PC-3 (cell line): ENCODE measurements at regions not wholly inside any gene's neighbourhood (a gene's known extent, or its start where the extent isn't known, plus 50 kb on each side); places are given as distances from the start of the nearest gene placed in this dataset.

Experiments
- ATAC-seq: fragments of 200-7000 bp; cut with Tn5 transposase; 2 replicates; pipeline ENCODE4 v1.9.1; 2020; ENCODE audit warnings: mild to moderate bottlenecking, moderate library complexity
- BruUV-seq: library from RNA; stranded (reverse); fragments of 400-500 nt; replicated peaks from 2 replicates; lab custom pipeline; 2021; lab: Mats Ljungman, UMichigan
- CTCF ChIA-PET: fragments of 300-600 bp; sonication (Branson Sonifier 250); formaldehyde crosslinking; loops from one replicate; lab custom pipeline; 2022; ENCODE audit warnings: antibody characterized with exemption; lab: Charles Lee
- POLR2A ChIA-PET: fragments of 300-600 bp; sonication (Branson Sonifier 250); formaldehyde crosslinking; loops from one replicate; lab custom pipeline; 2022; ENCODE audit warnings: antibody characterized with exemption; ENCODE audit not compliant: unreplicated experiment; lab: Charles Lee
- DNase-seq: peaks from one replicate; pipeline ENCODE4 v3.0.0-alpha.2; 2015
- H2AFZ ChIP-seq: fragments of 300-600 bp; sonication (generic); 2 replicates; pipeline ENCODE4 v1.6.0; 2016; ENCODE audit warnings: antibody characterized with exemption, low read length
- H3F3A ChIP-seq: fragments of 300-600 bp; sonication (generic); one replicate; pipeline ENCODE4 v1.6.0; 2017; ENCODE audit warnings: antibody characterized with exemption, low read length, control low read depth, mild to moderate bottlenecking; ENCODE audit not compliant: unreplicated experiment
- H3K27ac ChIP-seq: fragments of 300-600 bp; sonication (generic); 2 replicates; pipeline ENCODE4 v1.5.1; 2016; ENCODE audit warnings: mild to moderate bottlenecking, low read length
- H3K27me3 ChIP-seq: fragments of 300-600 bp; sonication (generic); 2 replicates; pipeline ENCODE4 v1.6.1; 2016; ENCODE audit warnings: low read length, mixed read lengths
- H3K36me3 ChIP-seq: fragments of 300-600 bp; sonication (generic); 2 replicates; pipeline ENCODE4 v1.6.1; 2016; ENCODE audit warnings: low read depth, mixed run types, low read length, mixed read lengths
- H3K4me1 ChIP-seq: fragments of 300-600 bp; sonication (generic); 2 replicates; pipeline ENCODE4 v1.5.1; 2016; ENCODE audit warnings: low read length; ENCODE audit not compliant: insufficient read depth
- H3K4me2 ChIP-seq: fragments of 300-600 bp; sonication (generic); 2 replicates; pipeline ENCODE4 v1.6.0; 2016; ENCODE audit warnings: low read length
- H3K4me3 ChIP-seq: fragments of 300-600 bp; sonication (generic); 2 replicates; pipeline ENCODE4 v1.5.1; 2016; ENCODE audit warnings: mild to moderate bottlenecking, low read length, mixed read lengths
- H3K79me2 ChIP-seq: fragments of 300-600 bp; sonication (generic); 2 replicates; pipeline ENCODE4 v1.6.1; 2017; ENCODE audit warnings: low read length, mixed read lengths
- H3K9ac ChIP-seq: fragments of 300-600 bp; sonication (generic); 2 replicates; pipeline ENCODE4 v1.6.0; 2016; ENCODE audit warnings: mild to moderate bottlenecking, low read length
- H3K9me2 ChIP-seq: fragments of 300-600 bp; sonication (generic); replicated peaks from 2 replicates; pipeline ENCODE4 v1.6.1; 2016; ENCODE audit warnings: mixed run types, low read length, mixed read lengths
- H3K9me3 ChIP-seq: fragments of 300-600 bp; sonication (generic); 2 replicates; pipeline ENCODE4 v1.6.1; 2016; ENCODE audit warnings: low read length, mixed read lengths
- H4K20me1 ChIP-seq: fragments of 300-600 bp; sonication (generic); 2 replicates; pipeline ENCODE4 v1.6.1; 2016; ENCODE audit warnings: low read length, mixed read lengths
- EZH2 ChIP-seq: fragments of 300-600 bp; sonication (generic); IDR thresholded peaks from one replicate; pipeline ENCODE4 v1.6.1; 2017; ENCODE audit warnings: antibody characterized with exemption, mild to moderate bottlenecking, low read length; ENCODE audit not compliant: unreplicated experiment
- EZH2phosphoT487 ChIP-seq: fragments of 300-600 bp; sonication (generic); IDR thresholded peaks from 2 replicates; pipeline ENCODE4 v1.6.1; 2018; ENCODE audit warnings: mild to moderate bottlenecking, antibody characterized with exemption, low read length, borderline replicate concordance
- intact Hi-C: fragments of 100-400 bp; cut with micrococcal nuclease; formaldehyde crosslinking; loops from 2 replicates; pipeline ENCODE4 v1.9.0; 2023
- TF ChIP-seq, protein P1 (sequence below): fragments of 300-600 bp; sonication (generic); conservative IDR thresholded peaks from 2 replicates; pipeline ENCODE4 v1.5.1; 2017; ENCODE audit warnings: antibody characterized with exemption, low read depth, mild to moderate bottlenecking, low read length

DNA sequence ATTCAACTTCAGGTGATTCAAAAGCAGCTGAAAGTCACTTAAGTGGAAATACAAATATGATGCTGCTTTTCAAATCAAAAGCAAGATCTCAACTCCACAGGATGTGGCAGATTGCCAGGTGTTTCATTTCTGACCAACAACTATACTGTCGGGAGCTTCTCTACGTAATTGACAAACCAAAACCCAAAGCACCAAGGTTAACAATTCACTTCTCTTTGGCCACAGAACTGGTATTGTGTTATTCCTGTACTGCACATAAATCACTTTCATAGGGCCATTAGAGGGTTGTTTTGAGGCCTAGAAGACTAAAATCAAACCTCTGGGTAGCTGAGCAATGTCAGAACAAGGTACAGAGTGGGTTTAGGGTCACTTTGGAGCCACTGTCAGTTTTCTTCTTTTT lies 169.7 kb downstream of the HAO1 start:
- H3K27ac ChIP-seq: peak overlapping the region; percentile 58
- H3K4me3 ChIP-seq: no peak overlapping the region
- H3K9me2 ChIP-seq: no peaks in the 10 kb centered on the region
- H3K9me3 ChIP-seq: 0 out of 2 replicates have a peak, but pooled peaks cover 5% of the 10 kb centered on the region
- peaks cover 2% of the 10 kb centered on the region; the same call in 1 of the 2 replicates for H3K36me3 ChIP-seq
- peaks cover 26% of the 10 kb centered on the region for H3K4me1 ChIP-seq
- H3K79me2 ChIP-seq: no peaks in the 10 kb centered on the region
- ChIA-PET POLR2A (interaction anchor here (0.7 kb wide), 1 partner anchor 105 kb away, joined by 4 read pairs; no protein-coding TSS in a partner anchor), CTCF (no interaction called here)
- DNase-seq (peak; percentile 73), ATAC-seq (no peak)
- peak overlapping the region; percentile 3; the same call in 1 of the 2 replicates for H3K9ac ChIP-seq
- H3F3A ChIP-seq: no peaks in the 10 kb centered on the region
- BruUV-seq: no TSS peak
- no peaks in the 10 kb centered on the region for H3K27me3 ChIP-seq
- H3K4me2 ChIP-seq: 0 out of 2 replicates have a peak overlapping the region, but pooled peaks have one; percentile 8
- H4K20me1 ChIP-seq: no peaks in the 10 kb centered on the region
- TF ChIP-seq EZH2phosphoT487 (no peak), EZH2 (no peak)
- TF ChIP-seq, protein P1, sequence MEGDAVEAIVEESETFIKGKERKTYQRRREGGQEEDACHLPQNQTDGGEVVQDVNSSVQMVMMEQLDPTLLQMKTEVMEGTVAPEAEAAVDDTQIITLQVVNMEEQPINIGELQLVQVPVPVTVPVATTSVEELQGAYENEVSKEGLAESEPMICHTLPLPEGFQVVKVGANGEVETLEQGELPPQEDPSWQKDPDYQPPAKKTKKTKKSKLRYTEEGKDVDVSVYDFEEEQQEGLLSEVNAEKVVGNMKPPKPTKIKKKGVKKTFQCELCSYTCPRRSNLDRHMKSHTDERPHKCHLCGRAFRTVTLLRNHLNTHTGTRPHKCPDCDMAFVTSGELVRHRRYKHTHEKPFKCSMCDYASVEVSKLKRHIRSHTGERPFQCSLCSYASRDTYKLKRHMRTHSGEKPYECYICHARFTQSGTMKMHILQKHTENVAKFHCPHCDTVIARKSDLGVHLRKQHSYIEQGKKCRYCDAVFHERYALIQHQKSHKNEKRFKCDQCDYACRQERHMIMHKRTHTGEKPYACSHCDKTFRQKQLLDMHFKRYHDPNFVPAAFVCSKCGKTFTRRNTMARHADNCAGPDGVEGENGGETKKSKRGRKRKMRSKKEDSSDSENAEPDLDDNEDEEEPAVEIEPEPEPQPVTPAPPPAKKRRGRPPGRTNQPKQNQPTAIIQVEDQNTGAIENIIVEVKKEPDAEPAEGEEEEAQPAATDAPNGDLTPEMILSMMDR: no peak
- no peak overlapping the region for H2AFZ ChIP-seq
- intact Hi-C loops: no loop called here

DNA sequence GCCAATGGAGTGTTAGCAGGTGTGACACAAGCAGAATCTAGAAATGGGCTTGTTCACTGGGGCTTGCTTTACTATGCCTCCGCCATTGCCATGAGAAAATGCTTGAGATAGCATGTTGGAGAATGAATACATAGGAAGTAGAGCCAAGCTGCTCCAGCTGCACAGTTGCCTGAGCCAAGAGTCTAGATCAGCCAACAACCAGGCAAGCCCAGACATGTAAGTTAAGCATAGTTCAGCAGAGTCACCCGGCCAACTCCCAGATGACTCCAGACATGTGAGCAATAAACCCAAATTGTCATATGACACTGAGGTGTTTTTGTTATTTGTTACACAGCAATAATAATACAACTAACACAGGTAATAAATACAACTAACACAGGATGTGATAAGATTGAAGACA lies 167.9 kb downstream of the HAO1 start:
- DNase-seq (no peak), ATAC-seq (no peak)
- Histone ChIP-seq H3K9ac (no peak overlapping the region), H3K4me3 (no peak overlapping the region), H3K4me1 (peaks cover 26% of the 10 kb centered on the region), H3K36me3 (peaks cover 2% of the 10 kb centered on the region; the same call in 1 of the 2 replicates), H2AFZ (no peak overlapping the region), H3K4me2 (no peak overlapping the region), H3K9me3 (peaks cover 16% of the 10 kb centered on the region; the same call in 1 of the 2 replicates), H3K9me2 (no peaks in the 10 kb centered on the region), H3K27me3 (no peaks in the 10 kb centered on the region), H3K79me2 (no peaks in the 10 kb centered on the region), H3F3A (no peaks in the 10 kb centered on the region), H3K27ac (no peak overlapping the region), H4K20me1 (no peaks in the 10 kb centered on the region)
- BruUV-seq: no TSS peak
- POLR2A ChIA-PET: no interaction called here
- CTCF ChIA-PET: no interaction called here
- TF ChIP-seq, protein P1: no peak
- TF ChIP-seq EZH2phosphoT487: no peak
- TF ChIP-seq EZH2: no peak
- intact Hi-C loops: no loop called here

DNA sequence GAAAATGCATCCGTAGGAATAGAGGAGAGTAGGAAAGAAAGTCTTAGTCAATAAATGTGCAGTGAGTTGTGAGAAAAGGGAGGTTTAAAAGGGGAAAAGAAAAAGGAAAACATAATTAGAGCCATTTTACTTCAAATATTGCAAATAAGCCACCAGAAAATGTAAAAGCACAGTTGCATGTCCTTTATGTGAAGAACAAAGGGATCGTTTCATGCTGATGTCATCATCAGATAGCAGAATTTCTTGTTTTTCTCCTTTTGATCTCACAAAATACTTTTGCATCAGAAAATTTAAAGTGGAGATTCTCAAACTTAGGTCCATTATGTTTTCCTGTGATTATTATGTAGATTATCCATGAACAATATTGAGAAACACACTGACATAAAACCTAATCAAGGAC lies 166.7 kb downstream of the HAO1 start:
- BruUV-seq: no TSS peak
- CTCF ChIA-PET: no interaction called here
- DNase-seq (peak; percentile 63), ATAC-seq (no peak)
- H3K4me2 ChIP-seq: 0 out of 2 replicates have a peak overlapping the region, but pooled peaks have one; percentile 5
- TF ChIP-seq EZH2: no peak
- TF ChIP-seq, protein P1: no peak
- TF ChIP-seq EZH2phosphoT487: no peak
- H3K9ac ChIP-seq: no peak overlapping the region
- H4K20me1 ChIP-seq: no peaks in the 10 kb centered on the region
- H3K9me2 ChIP-seq: no peaks in the 10 kb centered on the region
- peaks cover 2% of the 10 kb centered on the region; the same call in 1 of the 2 replicates for H3K36me3 ChIP-seq
- H2AFZ ChIP-seq: no peak overlapping the region
- H3K4me3 ChIP-seq: no peak overlapping the region
- H3K27me3 ChIP-seq: no peaks in the 10 kb centered on the region
- H3K27ac ChIP-seq: peak overlapping the region; percentile 16; the same call in 1 of the 2 replicates
- H3K9me3 ChIP-seq: peaks cover 16% of the 10 kb centered on the region; the same call in 1 of the 2 replicates
- H3K4me1 ChIP-seq: peaks cover 26% of the 10 kb centered on the region
- intact Hi-C loops: no loop called here
- H3K79me2 ChIP-seq: no peaks in the 10 kb centered on the region
- no peaks in the 10 kb centered on the region for H3F3A ChIP-seq
- POLR2A ChIA-PET: no interaction called here
